ENCODE measurements at regions not wholly inside any gene's neighbourhood (a gene's known extent, or its start where the extent isn't known, plus 50 kb on each side); places are given as distances from the start of the nearest gene placed in this dataset.

DNA sequence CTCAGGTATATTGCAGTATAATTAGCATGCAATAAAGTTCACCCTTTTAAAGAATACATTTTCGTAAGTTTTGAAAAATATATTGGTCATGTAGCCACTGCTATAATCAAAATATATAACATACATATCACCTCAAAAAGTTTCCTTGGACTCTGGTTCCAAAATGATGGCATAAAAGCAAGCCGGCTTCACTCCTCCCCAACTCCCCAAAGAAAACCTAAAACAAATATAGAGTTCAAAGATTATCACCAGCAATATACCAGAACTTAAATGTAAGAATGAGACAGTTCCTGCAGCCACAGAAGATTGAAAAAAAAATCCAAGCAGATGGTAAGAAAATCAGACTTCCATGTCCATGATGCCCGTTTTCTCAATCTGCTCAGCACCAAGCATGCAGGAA, 104.3 kb downstream of the APIP start:
- TF ChIP-seq TAF1 (IDR thresholded peaks at IDR 0.05; ENCODE audit: low read depth) = no peak
- TF ChIP-seq EP300 (IDR thresholded peaks at IDR 0.05; ENCODE audit: borderline replicate concordance) = no peak
- TF ChIP-seq RAD21 (IDR thresholded peaks at IDR 0.05; ENCODE audit: low read depth) = no peak
- TF ChIP-seq TEAD4 (IDR thresholded peaks at IDR 0.05) = no peak
- TF ChIP-seq CREB1 (IDR thresholded peaks at IDR 0.05; ENCODE audit: low read depth) = no peak
- TF ChIP-seq, protein P1, sequence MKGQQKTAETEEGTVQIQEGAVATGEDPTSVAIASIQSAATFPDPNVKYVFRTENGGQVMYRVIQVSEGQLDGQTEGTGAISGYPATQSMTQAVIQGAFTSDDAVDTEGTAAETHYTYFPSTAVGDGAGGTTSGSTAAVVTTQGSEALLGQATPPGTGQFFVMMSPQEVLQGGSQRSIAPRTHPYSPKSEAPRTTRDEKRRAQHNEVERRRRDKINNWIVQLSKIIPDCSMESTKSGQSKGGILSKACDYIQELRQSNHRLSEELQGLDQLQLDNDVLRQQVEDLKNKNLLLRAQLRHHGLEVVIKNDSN (IDR thresholded peaks at IDR 0.05) = no peak
- no peak for TF ChIP-seq NFIC (IDR thresholded peaks at IDR 0.05)
- TF ChIP-seq ZBTB7A (IDR thresholded peaks at IDR 0.05; ENCODE audit: low read depth) = no peak
- TF ChIP-seq EGR1 (IDR thresholded peaks at IDR 0.05) = no peak
- TF ChIP-seq TCF12 (IDR thresholded peaks at IDR 0.05; ENCODE audit: low read depth) = no peak
- TF ChIP-seq CEBPB (IDR thresholded peaks at IDR 0.05) = no peak
- no peak for TF ChIP-seq FOXM1 (IDR thresholded peaks at IDR 0.05; ENCODE audit: borderline replicate concordance, low read depth)
- no peak for TF ChIP-seq YY1 (IDR thresholded peaks at IDR 0.05; ENCODE audit: low read depth)
- TF ChIP-seq, protein P2, sequence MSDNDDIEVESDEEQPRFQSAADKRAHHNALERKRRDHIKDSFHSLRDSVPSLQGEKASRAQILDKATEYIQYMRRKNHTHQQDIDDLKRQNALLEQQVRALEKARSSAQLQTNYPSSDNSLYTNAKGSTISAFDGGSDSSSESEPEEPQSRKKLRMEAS (IDR thresholded peaks at IDR 0.05) = no peak
- TF ChIP-seq, protein P3, sequence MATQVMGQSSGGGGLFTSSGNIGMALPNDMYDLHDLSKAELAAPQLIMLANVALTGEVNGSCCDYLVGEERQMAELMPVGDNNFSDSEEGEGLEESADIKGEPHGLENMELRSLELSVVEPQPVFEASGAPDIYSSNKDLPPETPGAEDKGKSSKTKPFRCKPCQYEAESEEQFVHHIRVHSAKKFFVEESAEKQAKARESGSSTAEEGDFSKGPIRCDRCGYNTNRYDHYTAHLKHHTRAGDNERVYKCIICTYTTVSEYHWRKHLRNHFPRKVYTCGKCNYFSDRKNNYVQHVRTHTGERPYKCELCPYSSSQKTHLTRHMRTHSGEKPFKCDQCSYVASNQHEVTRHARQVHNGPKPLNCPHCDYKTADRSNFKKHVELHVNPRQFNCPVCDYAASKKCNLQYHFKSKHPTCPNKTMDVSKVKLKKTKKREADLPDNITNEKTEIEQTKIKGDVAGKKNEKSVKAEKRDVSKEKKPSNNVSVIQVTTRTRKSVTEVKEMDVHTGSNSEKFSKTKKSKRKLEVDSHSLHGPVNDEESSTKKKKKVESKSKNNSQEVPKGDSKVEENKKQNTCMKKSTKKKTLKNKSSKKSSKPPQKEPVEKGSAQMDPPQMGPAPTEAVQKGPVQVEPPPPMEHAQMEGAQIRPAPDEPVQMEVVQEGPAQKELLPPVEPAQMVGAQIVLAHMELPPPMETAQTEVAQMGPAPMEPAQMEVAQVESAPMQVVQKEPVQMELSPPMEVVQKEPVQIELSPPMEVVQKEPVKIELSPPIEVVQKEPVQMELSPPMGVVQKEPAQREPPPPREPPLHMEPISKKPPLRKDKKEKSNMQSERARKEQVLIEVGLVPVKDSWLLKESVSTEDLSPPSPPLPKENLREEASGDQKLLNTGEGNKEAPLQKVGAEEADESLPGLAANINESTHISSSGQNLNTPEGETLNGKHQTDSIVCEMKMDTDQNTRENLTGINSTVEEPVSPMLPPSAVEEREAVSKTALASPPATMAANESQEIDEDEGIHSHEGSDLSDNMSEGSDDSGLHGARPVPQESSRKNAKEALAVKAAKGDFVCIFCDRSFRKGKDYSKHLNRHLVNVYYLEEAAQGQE (IDR thresholded peaks at IDR 0.05; ENCODE audit: low read depth) = no peak

DNA sequence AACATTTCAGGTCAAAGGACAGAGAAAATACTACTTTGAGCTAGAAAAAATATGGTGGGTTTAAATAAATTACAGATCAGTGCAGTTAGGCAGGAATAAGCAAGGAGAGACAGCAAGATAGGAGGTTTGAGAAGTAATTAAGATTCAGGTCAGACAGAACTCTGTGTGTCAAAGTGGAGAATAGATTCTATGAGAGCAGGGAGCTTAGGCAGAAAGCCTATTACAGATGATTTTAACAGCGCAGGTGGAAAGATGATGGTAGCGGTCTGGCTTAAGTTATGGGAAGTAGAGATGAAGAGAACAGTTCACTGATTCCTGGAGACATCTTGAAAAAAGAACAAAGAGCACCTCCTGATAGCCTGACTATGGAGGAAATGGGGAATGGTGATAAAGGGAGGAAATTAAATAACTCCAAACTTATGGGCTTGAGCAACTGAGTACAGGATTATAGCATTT, 106.0 kb downstream of the APIP start:
- TF ChIP-seq NFIC (IDR thresholded peaks at IDR 0.05) (no peak), TEAD4 (IDR thresholded peaks at IDR 0.05) (no peak), EP300 (IDR thresholded peaks at IDR 0.05; ENCODE audit: borderline replicate concordance) (no peak), TAF1 (IDR thresholded peaks at IDR 0.05; ENCODE audit: low read depth) (no peak), RAD21 (IDR thresholded peaks at IDR 0.05; ENCODE audit: low read depth) (no peak), TCF12 (IDR thresholded peaks at IDR 0.05; ENCODE audit: low read depth) (no peak), CREB1 (IDR thresholded peaks at IDR 0.05; ENCODE audit: low read depth) (no peak), ZBTB7A (IDR thresholded peaks at IDR 0.05; ENCODE audit: low read depth) (no peak), YY1 (IDR thresholded peaks at IDR 0.05; ENCODE audit: low read depth) (no peak), EGR1 (IDR thresholded peaks at IDR 0.05) (no peak)
- TF ChIP-seq, protein P2 (IDR thresholded peaks at IDR 0.05) = no peak

DNA sequence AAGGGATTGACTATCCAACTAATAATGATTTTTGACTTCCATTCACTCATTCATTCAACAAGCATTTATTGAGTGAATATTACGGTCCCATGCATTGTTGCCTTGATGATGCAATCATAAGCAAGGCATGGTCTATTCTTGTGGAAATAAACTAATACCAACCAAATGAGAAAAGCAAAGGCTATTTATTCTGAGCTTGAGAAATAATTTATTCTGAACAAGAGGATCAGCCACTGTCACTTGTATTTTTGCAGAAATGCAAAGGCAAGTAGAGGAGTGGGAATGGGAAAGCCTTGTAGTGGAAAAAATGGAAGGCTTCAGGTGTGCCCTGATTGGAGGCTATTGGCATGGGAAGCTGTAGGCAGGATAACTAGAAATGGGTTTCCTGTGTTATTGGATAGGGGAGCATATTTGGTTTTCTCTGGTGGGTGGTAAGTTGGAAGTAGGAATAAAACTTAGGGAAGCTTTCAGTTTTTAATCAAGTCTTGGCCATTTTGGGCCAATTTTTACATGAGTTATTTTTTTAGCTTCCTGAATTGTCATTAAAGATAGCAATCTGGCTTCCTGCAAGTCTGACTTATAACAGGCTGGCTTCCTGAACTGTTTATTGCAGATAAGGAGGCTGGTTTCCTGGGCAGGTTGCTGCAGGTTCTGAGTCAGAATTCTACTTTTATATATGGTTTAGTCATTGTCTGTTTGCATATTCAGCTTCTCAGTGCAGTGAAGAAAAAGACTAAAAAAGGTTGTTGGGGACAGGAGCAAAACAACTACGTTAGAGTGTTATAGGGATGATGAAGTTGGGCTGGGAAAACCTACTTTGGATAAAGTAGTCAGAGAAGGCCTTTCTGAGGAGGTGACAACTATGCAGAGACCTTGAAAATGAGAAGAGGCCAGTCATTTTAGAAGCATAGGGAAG, 106.7 kb downstream of the APIP start:
- TF ChIP-seq TEAD4 (IDR thresholded peaks at IDR 0.05) (no peak), TAF1 (IDR thresholded peaks at IDR 0.05; ENCODE audit: low read depth) (no peak), TCF12 (IDR thresholded peaks at IDR 0.05; ENCODE audit: low read depth) (no peak), RAD21 (IDR thresholded peaks at IDR 0.05; ENCODE audit: low read depth) (no peak), EP300 (IDR thresholded peaks at IDR 0.05; ENCODE audit: borderline replicate concordance) (no peak), ZBTB7A (IDR thresholded peaks at IDR 0.05; ENCODE audit: low read depth) (no peak), FOXM1 (IDR thresholded peaks at IDR 0.05; ENCODE audit: borderline replicate concordance, low read depth) (no peak), NFIC (IDR thresholded peaks at IDR 0.05) (no peak), CREB1 (IDR thresholded peaks at IDR 0.05; ENCODE audit: low read depth) (no peak), CEBPB (IDR thresholded peaks at IDR 0.05) (no peak), YY1 (IDR thresholded peaks at IDR 0.05; ENCODE audit: low read depth) (no peak), EGR1 (IDR thresholded peaks at IDR 0.05) (no peak)
- TF ChIP-seq, protein P3 (IDR thresholded peaks at IDR 0.05; ENCODE audit: low read depth) = no peak
- TF ChIP-seq, protein P1 (IDR thresholded peaks at IDR 0.05) = no peak
- TF ChIP-seq, protein P2 (IDR thresholded peaks at IDR 0.05) = no peak

DNA sequence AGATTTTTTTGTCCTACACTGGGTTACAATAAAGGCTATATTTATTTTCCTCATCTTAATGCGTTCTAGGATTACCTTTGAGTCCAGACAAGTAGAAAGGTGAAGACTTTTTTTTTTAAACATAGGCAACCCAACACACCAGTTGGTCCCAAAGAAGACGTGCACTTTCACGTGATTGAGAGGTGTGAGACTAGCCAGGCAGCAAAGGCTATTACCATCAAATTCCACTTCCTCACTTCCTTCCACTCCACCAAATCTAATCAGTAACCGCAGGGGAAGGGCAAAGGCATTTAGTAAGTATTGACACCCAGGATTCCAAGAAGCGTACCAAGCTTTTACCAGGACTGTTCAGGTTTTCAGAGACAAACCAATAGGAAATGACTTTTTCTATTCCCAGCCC, 109.3 kb downstream of the APIP start:
- TF ChIP-seq ZBTB7A (IDR thresholded peaks at IDR 0.05; ENCODE audit: low read depth) = no peak
- TF ChIP-seq EGR1 (IDR thresholded peaks at IDR 0.05) = no peak
- TF ChIP-seq, protein P3 (IDR thresholded peaks at IDR 0.05; ENCODE audit: low read depth) = no peak
- no peak for TF ChIP-seq YY1 (IDR thresholded peaks at IDR 0.05; ENCODE audit: low read depth)
- no peak for TF ChIP-seq TCF12 (IDR thresholded peaks at IDR 0.05; ENCODE audit: low read depth)
- no peak for TF ChIP-seq EP300 (IDR thresholded peaks at IDR 0.05; ENCODE audit: borderline replicate concordance)
- TF ChIP-seq FOXM1 (IDR thresholded peaks at IDR 0.05; ENCODE audit: borderline replicate concordance, low read depth) = no peak
- no peak for TF ChIP-seq TAF1 (IDR thresholded peaks at IDR 0.05; ENCODE audit: low read depth)
- TF ChIP-seq, protein P1 (IDR thresholded peaks at IDR 0.05) = no peak
- TF ChIP-seq CREB1 (IDR thresholded peaks at IDR 0.05; ENCODE audit: low read depth) = no peak
- TF ChIP-seq RAD21 (IDR thresholded peaks at IDR 0.05; ENCODE audit: low read depth) = no peak

Measured in Ishikawa (cell line).